ENCODE measurements at regions not wholly inside any gene's neighbourhood (a gene's known extent, or its start where the extent isn't known, plus 50 kb on each side); places are given as distances from the start of the nearest gene placed in this dataset.

DNA sequence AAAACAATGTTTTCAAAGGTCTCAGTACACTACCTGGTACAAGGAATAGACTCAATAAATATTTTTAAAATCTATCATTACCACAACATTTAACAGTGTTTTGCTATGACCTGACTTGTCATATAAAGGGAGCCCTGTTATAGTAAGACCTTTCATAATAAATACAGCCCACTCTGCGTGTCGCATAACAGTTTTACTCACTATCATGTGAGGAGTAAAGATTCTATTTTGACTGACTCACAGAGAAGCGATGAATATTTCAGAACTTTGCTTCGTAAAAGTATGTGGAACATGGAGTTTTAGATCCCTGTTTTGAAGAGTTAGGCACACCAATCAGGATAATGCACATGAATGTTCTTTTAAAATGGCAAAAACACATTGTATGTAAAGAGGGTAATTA lies 531.2 kb downstream of the KCNA4 start:
- no TSS peak for BruUV-seq (replicated peaks)
- H3K9me1 ChIP-seq (replicated peaks; ENCODE audit: control insufficient read depth, extremely low read depth, insufficient read depth, low read length), result no peaks in the 10 kb centered on the region
- no peak overlapping the region for H3K9ac ChIP-seq (replicated peaks; ENCODE audit: extremely low read depth, insufficient read depth, low read length)
- H3K4me2 ChIP-seq (ENCODE audit: insufficient read depth, low read length), result no peak overlapping the region
- no peaks in the 10 kb centered on the region for H3K27me3 ChIP-seq (ENCODE audit: control insufficient read depth in 2 of 2, insufficient read depth in 2 of 2, low read length in 2 of 2)
- H3K4me1 ChIP-seq (ENCODE audit: control insufficient read depth, extremely low read depth, insufficient read depth, low read length), result peaks cover 9% of the 10 kb centered on the region
- no peaks in the 10 kb centered on the region for H3K36me3 ChIP-seq (ENCODE audit: control insufficient read depth in 2 of 2, extremely low read depth in 1 of 2, insufficient read depth in 2 of 2, low read length in 2 of 2)
- no peaks in the 10 kb centered on the region for H3K79me2 ChIP-seq (ENCODE audit: control insufficient read depth, insufficient read depth, low read length)
- POLR2A ChIA-PET, result no interaction called here
- CTCF ChIA-PET, result no interaction called here
- dilution Hi-C loops (cut with MboI; ENCODE audit: extremely low pct_ligation_motif_present, low sequenced_read_pairs) (no loop called here), intact Hi-C loops (cut with micrococcal nuclease) (no loop called here)
- FAIRE-seq (no peak), DNase-seq (ENCODE audit: low read depth, low spot score) (no peak)
- H3K9me3 ChIP-seq (replicated peaks; ENCODE audit: control insufficient read depth, insufficient read depth, low read length), result no peaks in the 10 kb centered on the region
- TF ChIP-seq POLR2AphosphoS5 (IDR thresholded peaks at IDR 0.05; ENCODE audit: insufficient read depth, low read depth, low read length) (no peak), MYC (IDR thresholded peaks at IDR 0.05; ENCODE audit: low read depth, low read length) (no peak), FOS (IDR thresholded peaks at IDR 0.05; ENCODE audit: borderline replicate concordance, insufficient read depth, low read length) (no peak), JUN (IDR thresholded peaks at IDR 0.05; ENCODE audit: borderline replicate concordance, insufficient read depth, insufficient read length, low read depth) (no peak), EZH2 (IDR thresholded peaks at IDR 0.05; ENCODE audit: borderline replicate concordance, low read depth, low read length, severe bottlenecking) (no peak), GATA2 (IDR thresholded peaks at IDR 0.05; ENCODE audit: insufficient read depth, insufficient read length, low read depth, low read length) (no peak), POLR2A (IDR thresholded peaks at IDR 0.05; ENCODE audit: low read depth, low read length) (no peak)
- TF ChIP-seq, protein P1, sequence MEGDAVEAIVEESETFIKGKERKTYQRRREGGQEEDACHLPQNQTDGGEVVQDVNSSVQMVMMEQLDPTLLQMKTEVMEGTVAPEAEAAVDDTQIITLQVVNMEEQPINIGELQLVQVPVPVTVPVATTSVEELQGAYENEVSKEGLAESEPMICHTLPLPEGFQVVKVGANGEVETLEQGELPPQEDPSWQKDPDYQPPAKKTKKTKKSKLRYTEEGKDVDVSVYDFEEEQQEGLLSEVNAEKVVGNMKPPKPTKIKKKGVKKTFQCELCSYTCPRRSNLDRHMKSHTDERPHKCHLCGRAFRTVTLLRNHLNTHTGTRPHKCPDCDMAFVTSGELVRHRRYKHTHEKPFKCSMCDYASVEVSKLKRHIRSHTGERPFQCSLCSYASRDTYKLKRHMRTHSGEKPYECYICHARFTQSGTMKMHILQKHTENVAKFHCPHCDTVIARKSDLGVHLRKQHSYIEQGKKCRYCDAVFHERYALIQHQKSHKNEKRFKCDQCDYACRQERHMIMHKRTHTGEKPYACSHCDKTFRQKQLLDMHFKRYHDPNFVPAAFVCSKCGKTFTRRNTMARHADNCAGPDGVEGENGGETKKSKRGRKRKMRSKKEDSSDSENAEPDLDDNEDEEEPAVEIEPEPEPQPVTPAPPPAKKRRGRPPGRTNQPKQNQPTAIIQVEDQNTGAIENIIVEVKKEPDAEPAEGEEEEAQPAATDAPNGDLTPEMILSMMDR (IDR thresholded peaks at IDR 0.05; ENCODE audit: extremely low read depth in 1 of 2, insufficient read depth in 1 of 2, low read depth in 1 of 2, low read length in 2 of 2), result no peak
- TF ChIP-seq, protein P2, sequence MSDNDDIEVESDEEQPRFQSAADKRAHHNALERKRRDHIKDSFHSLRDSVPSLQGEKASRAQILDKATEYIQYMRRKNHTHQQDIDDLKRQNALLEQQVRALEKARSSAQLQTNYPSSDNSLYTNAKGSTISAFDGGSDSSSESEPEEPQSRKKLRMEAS (IDR thresholded peaks at IDR 0.05; ENCODE audit: insufficient read depth, insufficient read length), result no peak
- H3K27ac ChIP-seq (ENCODE audit: insufficient read depth, low read depth, low read length), result no peak overlapping the region
- H3K4me3 ChIP-seq (replicated peaks in 1 of 3; ENCODE audit: insufficient read depth in 1 of 3, low read depth in 1 of 3, low read length in 3 of 3), result no peak overlapping the region
- H4K20me1 ChIP-seq (replicated peaks; ENCODE audit: control insufficient read depth, extremely low read depth, insufficient read depth, low read length), result no peaks in the 10 kb centered on the region
- H2AFZ ChIP-seq (ENCODE audit: low read depth, low read length), result no peak overlapping the region
